GM12878 (cell line): ENCODE measurements at regions not wholly inside any gene's neighbourhood (a gene's known extent, or its start where the extent isn't known, plus 50 kb on each side); places are given as distances from the start of the nearest gene placed in this dataset.

Experiments
- ATAC-seq: fragments of 200-7000 bp; cut with Tn5 transposase; 3 replicates; pipeline ENCODE4 v1.9.1; 2020; ENCODE audit warnings: mild to moderate bottlenecking, moderate library complexity
- BruUV-seq: library from RNA; stranded (reverse); fragments of 400-500 nt; replicated peaks from 2 replicates; lab custom pipeline; 2021; lab: Mats Ljungman, UMichigan
- CTCF ChIA-PET: fragments of 300-600 bp; sonication (Branson Sonifier 250); formaldehyde crosslinking; extraction: SDS; loops from one replicate; lab custom pipeline; 2021; ENCODE audit warnings: inconsistent platforms; lab: Yijun Ruan, JAX
- POLR2A ChIA-PET: fragments of 350-600 bp; formaldehyde crosslinking; extraction: SDS; loops from one replicate; lab custom pipeline; 2021; ENCODE audit warnings: inconsistent platforms; lab: Charles Lee
- RAD21 ChIA-PET: fragments of 300-600 bp; sonication (Branson Sonifier 250); formaldehyde crosslinking; loops from one replicate; lab custom pipeline; 2023; ENCODE audit warnings: antibody characterized with exemption; ENCODE audit not compliant: unreplicated experiment; lab: Charles Lee
- SMC1A ChIA-PET: fragments of 300-600 bp; sonication (Branson Sonifier 250); formaldehyde crosslinking; loops from one replicate; lab custom pipeline; 2023; ENCODE audit not compliant: unreplicated experiment, uncharacterized antibody; lab: Charles Lee
- DNase-seq: peaks from one replicate; pipeline ENCODE4 v3.0.0-alpha.2; 2011; ENCODE audit warnings: low read depth, low spot score
- FAIRE-seq: peaks from 3 replicates; lab custom pipeline; 2011; peaks lifted over from hg19 to GRCh38; lab: Jason Lieb, UNC
- H2AFZ ChIP-seq: 2 replicates; pipeline ENCODE4 v1.6.0; 2011; ENCODE audit warnings: low read depth, low read length, control low read depth; ENCODE audit not compliant: control insufficient read depth
- H3K27ac ChIP-seq: 2 replicates; pipeline ENCODE4 v1.5.1; 2011; ENCODE audit warnings: control low read depth; ENCODE audit not compliant: control insufficient read depth, insufficient read depth
- H3K27me3 ChIP-seq, 2 experiments: replicated peaks in 1 of 2; 2 replicates each; pipeline versions ENCODE4 v1.6.0 to v1.6.1; 2011; ENCODE audit warnings: low read length in 1 of 2; ENCODE audit not compliant: control insufficient read depth in 2 of 2, insufficient read depth in 2 of 2
- H3K36me3 ChIP-seq, 2 experiments: 2 replicates each; pipeline ENCODE4 v1.5.1; 2011; ENCODE audit warnings: low read length in 1 of 2; ENCODE audit not compliant: control insufficient read depth in 2 of 2, insufficient read depth in 2 of 2
- H3K4me1 ChIP-seq: 2 replicates; pipeline ENCODE4 v1.6.1; 2011; ENCODE audit warnings: mild to moderate bottlenecking, low read length, moderate library complexity, mixed read lengths; ENCODE audit not compliant: control insufficient read depth, insufficient read depth
- H3K4me2 ChIP-seq: 2 replicates; pipeline ENCODE4 v1.6.0; 2011; ENCODE audit warnings: control low read depth; ENCODE audit not compliant: control insufficient read depth, insufficient read depth
- H3K4me3 ChIP-seq: fragments of 200-600 bp; sonication (generic); 2 replicates; pipeline ENCODE4 v1.5.1; 2016
- H3K79me2 ChIP-seq: 2 replicates; pipeline ENCODE4 v1.6.0; 2011; ENCODE audit warnings: low read length; ENCODE audit not compliant: control insufficient read depth, insufficient read depth
- H3K9ac ChIP-seq: 2 replicates; pipeline ENCODE4 v1.8.0; 2011; ENCODE audit warnings: low read length, control low read depth, mixed read lengths; ENCODE audit not compliant: control insufficient read depth, insufficient read depth
- H3K9me3 ChIP-seq: replicated peaks from 3 replicates; pipeline ENCODE4 v1.5.1; 2011; ENCODE audit warnings: mild to moderate bottlenecking, low read length; ENCODE audit not compliant: control insufficient read depth, insufficient read depth
- H4K20me1 ChIP-seq: 2 replicates; pipeline ENCODE4 v1.6.0; 2011; ENCODE audit not compliant: control insufficient read depth, insufficient read depth
- BRCA1 ChIP-seq: IDR thresholded peaks from 2 replicates; pipeline ENCODE4 v1.6.1; 2011; ENCODE audit warnings: low read depth, low read length, improper control_type of control experiment
- CHD1 ChIP-seq: IDR thresholded peaks from 2 replicates; pipeline ENCODE4 v1.6.1; 2012; ENCODE audit warnings: low read depth, low read length, improper control_type of control experiment
- EED ChIP-seq: sonication (generic); IDR thresholded peaks from 2 replicates; pipeline ENCODE4 v1.6.1; 2016; ENCODE audit warnings: antibody characterized with exemption, low read depth
- EZH2 ChIP-seq: IDR thresholded peaks from 2 replicates; pipeline ENCODE4 v1.6.1; 2012; ENCODE audit warnings: low read depth, mild to moderate bottlenecking, control low read depth, inconsistent platforms, low read length, borderline replicate concordance; ENCODE audit not compliant: control insufficient read depth
- FOS ChIP-seq: IDR thresholded peaks from 3 replicates; pipeline ENCODE4 v1.6.1; 2011; ENCODE audit warnings: borderline replicate concordance; ENCODE audit not compliant: insufficient read length; ENCODE audit errors: extremely low read depth
- MYC ChIP-seq: IDR thresholded peaks from 2 replicates; pipeline ENCODE4 v1.6.1; 2011; ENCODE audit warnings: mild to moderate bottlenecking, low read length, moderate library complexity, inconsistent platforms; ENCODE audit not compliant: insufficient read depth, insufficient replicate concordance, insufficient read length, severe bottlenecking
- STAT3 ChIP-seq: IDR thresholded peaks from 2 replicates; pipeline ENCODE4 v1.6.1; 2011; ENCODE audit warnings: low read depth, low read length, improper control_type of control experiment
- TAF1 ChIP-seq: IDR thresholded peaks from 2 replicates; pipeline ENCODE4 v1.6.1; 2011; ENCODE audit warnings: mild to moderate bottlenecking, low read depth, low read length, borderline replicate concordance
- TCF3 ChIP-seq: IDR thresholded peaks from 2 replicates; pipeline ENCODE4 v1.6.1; 2012; ENCODE audit warnings: low read depth, mild to moderate bottlenecking, low read length, borderline replicate concordance; ENCODE audit not compliant: insufficient read depth
- ZBED1 ChIP-seq: IDR thresholded peaks from 2 replicates; pipeline ENCODE4 v1.6.1; 2016; ENCODE audit warnings: borderline replicate concordance
- ZNF622 ChIP-seq: fragments of 450-650 bp; IDR thresholded peaks from 2 replicates; pipeline ENCODE4 v1.6.1; 2017; ENCODE audit warnings: mild to moderate bottlenecking, inconsistent platforms
- WGBS: methylation state at CpG from one replicate; pipeline ENCODE4 v1.1.6; 2016; ENCODE audit warnings: low lambda C conversion rate; ENCODE audit not compliant: insufficient replicate concordance, insufficient coverage; ENCODE audit errors: missing lambda C conversion rate; 5-methylcytosine and 5-hydroxymethylcytosine counted together
- in situ Hi-C: fragments of 300-500 bp; cut with MboI; formaldehyde crosslinking; loops from 9 replicates; pipeline ENCODE4 v1.14.3; 2018; ENCODE audit warnings: mixed read lengths
- intact Hi-C: fragments of 100-400 bp; cut with micrococcal nuclease; formaldehyde crosslinking; loops from one replicate; pipeline ENCODE4 v1.14.2; 2022; ENCODE audit not compliant: unreplicated experiment
- TF ChIP-seq, protein P1 (sequence below): IDR thresholded peaks from 2 replicates; pipeline ENCODE4 v1.6.1; 2011; ENCODE audit warnings: borderline replicate concordance, low read depth, mild to moderate bottlenecking, moderate library complexity, low read length; ENCODE audit not compliant: insufficient read depth, poor library complexity, severe bottlenecking
- TF ChIP-seq, protein P2 (sequence below): IDR thresholded peaks from 2 replicates; pipeline ENCODE4 v1.6.1; 2012; ENCODE audit warnings: mild to moderate bottlenecking, low read depth, low read length
- TF ChIP-seq, protein P3 (sequence below): IDR thresholded peaks from 2 replicates; pipeline ENCODE4 v1.6.1; 2011; ENCODE audit warnings: mild to moderate bottlenecking, low read depth, low read length, moderate library complexity; ENCODE audit not compliant: insufficient replicate concordance
- TF ChIP-seq, protein P4 (sequence below), 3 experiments: IDR thresholded peaks in 2 of 3; conservative IDR thresholded peaks in 1 of 3; 2 replicates each; pipeline ENCODE4 v1.5.1; 2011; ENCODE audit warnings: low read depth in 3 of 3, low read length in 3 of 3, mild to moderate bottlenecking in 3 of 3, control low read depth in 2 of 3, moderate library complexity in 2 of 3, inconsistent platforms in 1 of 3, mixed read lengths in 1 of 3; ENCODE audit not compliant: control insufficient read depth in 2 of 3, insufficient read depth in 1 of 3; ENCODE audit errors: extremely low read depth in 1 of 3

DNA sequence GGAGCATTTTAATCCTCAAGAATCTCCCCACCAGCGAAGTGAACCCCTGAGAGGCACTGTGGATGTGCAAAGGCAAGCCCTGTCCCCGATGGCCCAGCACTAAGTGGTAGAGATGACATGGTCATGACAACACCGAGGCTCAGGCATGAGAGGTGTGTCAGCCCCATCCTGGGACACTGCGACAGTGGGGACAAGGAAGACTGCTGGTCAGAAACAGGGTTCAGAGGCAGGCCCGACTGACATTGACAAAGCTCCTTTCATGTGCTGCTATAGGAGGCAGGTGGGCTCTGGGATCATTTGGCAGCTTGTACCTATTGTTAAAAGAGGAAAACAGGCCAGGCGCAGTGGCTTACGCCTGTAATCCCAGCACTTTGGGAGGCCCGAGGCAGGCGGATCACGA, 54.3 kb upstream of the MYEOV start:
- ChIA-PET CTCF (interaction anchor here (2.2 kb wide), 1 partner anchor 99 kb away, joined by 4 read pairs; no protein-coding TSS in a partner anchor), RAD21 (interaction anchor here (0.7 to 1.6 kb wide), 3 partner anchors 17 to 119 kb away, joined by 3 read pairs; no protein-coding TSS in a partner anchor), SMC1A (interaction anchor here (1.0 to 1.6 kb wide), 2 partner anchors 57 to 84 kb away, joined by 3 to 4 read pairs; partner anchors contain the start of gene SMIM38), POLR2A (no interaction called here)
- Histone ChIP-seq H2AFZ (no peak overlapping the region), H3K27ac (no peak overlapping the region), H3K27me3 (no peaks in the 10 kb centered on the region), H3K9ac (no peak overlapping the region), H4K20me1 (no peaks in the 10 kb centered on the region), H3K36me3 (no peaks in the 10 kb centered on the region), H3K79me2 (no peaks in the 10 kb centered on the region), H3K9me3 (peaks cover 1% of the 10 kb centered on the region; the same call in 2 of the 3 replicates), H3K4me1 (no peaks in the 10 kb centered on the region; the same call in 1 of the 2 replicates), H3K4me2 (no peak overlapping the region), H3K4me3 (no peak overlapping the region)
- no peak for TF ChIP-seq CHD1
- TF ChIP-seq, protein P1, sequence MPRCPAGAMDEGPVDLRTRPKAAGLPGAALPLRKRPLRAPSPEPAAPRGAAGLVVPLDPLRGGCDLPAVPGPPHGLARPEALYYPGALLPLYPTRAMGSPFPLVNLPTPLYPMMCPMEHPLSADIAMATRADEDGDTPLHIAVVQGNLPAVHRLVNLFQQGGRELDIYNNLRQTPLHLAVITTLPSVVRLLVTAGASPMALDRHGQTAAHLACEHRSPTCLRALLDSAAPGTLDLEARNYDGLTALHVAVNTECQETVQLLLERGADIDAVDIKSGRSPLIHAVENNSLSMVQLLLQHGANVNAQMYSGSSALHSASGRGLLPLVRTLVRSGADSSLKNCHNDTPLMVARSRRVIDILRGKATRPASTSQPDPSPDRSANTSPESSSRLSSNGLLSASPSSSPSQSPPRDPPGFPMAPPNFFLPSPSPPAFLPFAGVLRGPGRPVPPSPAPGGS, result no peak
- TF ChIP-seq, protein P2, sequence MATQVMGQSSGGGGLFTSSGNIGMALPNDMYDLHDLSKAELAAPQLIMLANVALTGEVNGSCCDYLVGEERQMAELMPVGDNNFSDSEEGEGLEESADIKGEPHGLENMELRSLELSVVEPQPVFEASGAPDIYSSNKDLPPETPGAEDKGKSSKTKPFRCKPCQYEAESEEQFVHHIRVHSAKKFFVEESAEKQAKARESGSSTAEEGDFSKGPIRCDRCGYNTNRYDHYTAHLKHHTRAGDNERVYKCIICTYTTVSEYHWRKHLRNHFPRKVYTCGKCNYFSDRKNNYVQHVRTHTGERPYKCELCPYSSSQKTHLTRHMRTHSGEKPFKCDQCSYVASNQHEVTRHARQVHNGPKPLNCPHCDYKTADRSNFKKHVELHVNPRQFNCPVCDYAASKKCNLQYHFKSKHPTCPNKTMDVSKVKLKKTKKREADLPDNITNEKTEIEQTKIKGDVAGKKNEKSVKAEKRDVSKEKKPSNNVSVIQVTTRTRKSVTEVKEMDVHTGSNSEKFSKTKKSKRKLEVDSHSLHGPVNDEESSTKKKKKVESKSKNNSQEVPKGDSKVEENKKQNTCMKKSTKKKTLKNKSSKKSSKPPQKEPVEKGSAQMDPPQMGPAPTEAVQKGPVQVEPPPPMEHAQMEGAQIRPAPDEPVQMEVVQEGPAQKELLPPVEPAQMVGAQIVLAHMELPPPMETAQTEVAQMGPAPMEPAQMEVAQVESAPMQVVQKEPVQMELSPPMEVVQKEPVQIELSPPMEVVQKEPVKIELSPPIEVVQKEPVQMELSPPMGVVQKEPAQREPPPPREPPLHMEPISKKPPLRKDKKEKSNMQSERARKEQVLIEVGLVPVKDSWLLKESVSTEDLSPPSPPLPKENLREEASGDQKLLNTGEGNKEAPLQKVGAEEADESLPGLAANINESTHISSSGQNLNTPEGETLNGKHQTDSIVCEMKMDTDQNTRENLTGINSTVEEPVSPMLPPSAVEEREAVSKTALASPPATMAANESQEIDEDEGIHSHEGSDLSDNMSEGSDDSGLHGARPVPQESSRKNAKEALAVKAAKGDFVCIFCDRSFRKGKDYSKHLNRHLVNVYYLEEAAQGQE, result no peak
- no peak for TF ChIP-seq TAF1
- no peak for TF ChIP-seq EED
- no peak for TF ChIP-seq MYC
- TF ChIP-seq, protein P3, sequence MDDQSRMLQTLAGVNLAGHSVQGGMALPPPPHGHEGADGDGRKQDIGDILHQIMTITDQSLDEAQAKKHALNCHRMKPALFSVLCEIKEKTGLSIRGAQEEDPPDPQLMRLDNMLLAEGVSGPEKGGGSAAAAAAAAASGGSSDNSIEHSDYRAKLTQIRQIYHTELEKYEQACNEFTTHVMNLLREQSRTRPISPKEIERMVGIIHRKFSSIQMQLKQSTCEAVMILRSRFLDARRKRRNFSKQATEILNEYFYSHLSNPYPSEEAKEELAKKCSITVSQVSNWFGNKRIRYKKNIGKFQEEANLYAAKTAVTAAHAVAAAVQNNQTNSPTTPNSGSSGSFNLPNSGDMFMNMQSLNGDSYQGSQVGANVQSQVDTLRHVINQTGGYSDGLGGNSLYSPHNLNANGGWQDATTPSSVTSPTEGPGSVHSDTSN, result no peak
- TF ChIP-seq, protein P4, sequence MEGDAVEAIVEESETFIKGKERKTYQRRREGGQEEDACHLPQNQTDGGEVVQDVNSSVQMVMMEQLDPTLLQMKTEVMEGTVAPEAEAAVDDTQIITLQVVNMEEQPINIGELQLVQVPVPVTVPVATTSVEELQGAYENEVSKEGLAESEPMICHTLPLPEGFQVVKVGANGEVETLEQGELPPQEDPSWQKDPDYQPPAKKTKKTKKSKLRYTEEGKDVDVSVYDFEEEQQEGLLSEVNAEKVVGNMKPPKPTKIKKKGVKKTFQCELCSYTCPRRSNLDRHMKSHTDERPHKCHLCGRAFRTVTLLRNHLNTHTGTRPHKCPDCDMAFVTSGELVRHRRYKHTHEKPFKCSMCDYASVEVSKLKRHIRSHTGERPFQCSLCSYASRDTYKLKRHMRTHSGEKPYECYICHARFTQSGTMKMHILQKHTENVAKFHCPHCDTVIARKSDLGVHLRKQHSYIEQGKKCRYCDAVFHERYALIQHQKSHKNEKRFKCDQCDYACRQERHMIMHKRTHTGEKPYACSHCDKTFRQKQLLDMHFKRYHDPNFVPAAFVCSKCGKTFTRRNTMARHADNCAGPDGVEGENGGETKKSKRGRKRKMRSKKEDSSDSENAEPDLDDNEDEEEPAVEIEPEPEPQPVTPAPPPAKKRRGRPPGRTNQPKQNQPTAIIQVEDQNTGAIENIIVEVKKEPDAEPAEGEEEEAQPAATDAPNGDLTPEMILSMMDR (IDR thresholded peaks at IDR 0.05 in 2 of 3, conservative IDR thresholded peaks at IDR 0.05 in 1 of 3; ENCODE audit: control insufficient read depth in 2 of 3, extremely low read depth in 1 of 3, insufficient read depth in 1 of 3, low read depth in 3 of 3, low read length in 3 of 3), result no peak
- TF ChIP-seq STAT3, result no peak
- TF ChIP-seq EZH2, result no peak
- TF ChIP-seq ZNF622, result no peak
- no peak for TF ChIP-seq FOS
- TF ChIP-seq TCF3, result no peak
- TF ChIP-seq ZBED1, result no peak
- TF ChIP-seq BRCA1, result no peak
- in situ Hi-C loops (no loop called here), intact Hi-C loops (no loop called here)
- no peak for ATAC-seq
- no peak for DNase-seq
- BruUV-seq, result no TSS peak
- FAIRE-seq, result no peak
- 71% methylated on average over 10 of the region's 10 CpGs for WGBS
